GM21381 (cell line): ENCODE measurements at regions not wholly inside any gene's neighbourhood (a gene's known extent, or its start where the extent isn't known, plus 50 kb on each side); places are given as distances from the start of the nearest gene placed in this dataset.

Experiments
- ATAC-seq: cut with Tn5 transposase; IDR thresholded peaks from one replicate; pipeline ENCODE4 v1.9.1; 2021; ENCODE audit warnings: mild to moderate bottlenecking, moderate library complexity; ENCODE audit not compliant: unreplicated experiment

- no peak for ATAC-seq
Measured at GRCh38 chrY:15162211-15162610, 637.9 kb downstream of the NLGN4Y start.

- ATAC-seq, result no peak
Measured at GRCh38 chrY:15179890-15180289, 655.6 kb downstream of the NLGN4Y start.

- no peak for ATAC-seq
Measured at GRCh38 chrY:15229056-15229455, 704.7 kb downstream of the NLGN4Y start.

- no peak for ATAC-seq
Measured at GRCh38 chrY:15239596-15240132, 715.3 kb downstream of the NLGN4Y start.

GRCh38 chrY:15259286-15259685 is 735.0 kb downstream of the NLGN4Y start:
- ATAC-seq, result no peak

- ATAC-seq, result no peak
Measured at GRCh38 chrY:15286572-15286971, 762.2 kb downstream of the NLGN4Y start.

- ATAC-seq, result no peak
Measured at GRCh38 chrY:15289821-15290220, 765.5 kb downstream of the NLGN4Y start.

- no peak for ATAC-seq
Measured at GRCh38 chrY:15292881-15293280, 768.6 kb downstream of the NLGN4Y start.

- no peak for ATAC-seq
Measured at GRCh38 chrY:15301879-15302278, 777.5 kb downstream of the NLGN4Y start.

GRCh38 chrY:15312166-15312565 is 787.8 kb downstream of the NLGN4Y start:
- no peak for ATAC-seq

- ATAC-seq, result no peak
Measured at GRCh38 chrY:15324189-15324588, 799.9 kb downstream of the NLGN4Y start.

- no peak for ATAC-seq
Measured at GRCh38 chrY:15325201-15325600, 800.9 kb downstream of the NLGN4Y start.

GRCh38 chrY:15326673-15327072 is 802.3 kb downstream of the NLGN4Y start:
- no peak for ATAC-seq

GRCh38 chrY:15328848-15329247 is 804.5 kb downstream of the NLGN4Y start:
- no peak for ATAC-seq

GRCh38 chrY:15343522-15343921 is 819.2 kb downstream of the NLGN4Y start:
- no peak for ATAC-seq

GRCh38 chrY:15345471-15346155 is 821.3 kb downstream of the NLGN4Y start:
- no peak for ATAC-seq

GRCh38 chrY:15349351-15349750 is 825.0 kb downstream of the NLGN4Y start:
- no peak for ATAC-seq

GRCh38 chrY:15355321-15355720 is 831.0 kb downstream of the NLGN4Y start:
- ATAC-seq, result no peak

- no peak for ATAC-seq
Measured at GRCh38 chrY:15360471-15360870, 836.1 kb downstream of the NLGN4Y start.

GRCh38 chrY:15364996-15365395 is 840.7 kb downstream of the NLGN4Y start:
- no peak for ATAC-seq

GRCh38 chrY:15368786-15369185 is 844.5 kb downstream of the NLGN4Y start:
- ATAC-seq, result no peak

- ATAC-seq, result no peak
Measured at GRCh38 chrY:15385178-15385577, 860.8 kb downstream of the NLGN4Y start.
